Esophagus squamous epithelium (tissue), 5 donors: ENCODE measurements at regions not wholly inside any gene's neighbourhood (a gene's known extent, or its start where the extent isn't known, plus 50 kb on each side); places are given as distances from the start of the nearest gene placed in this dataset.
"Not testable (repeated sequence)": the region's sequence is repeated elsewhere in the genome, so short reads cannot be mapped to it uniquely, and the experiment has no call there.

ENCODE experiments used
- DNase-seq: peaks from one replicate; lab custom pipeline; 2025; lab: John Stamatoyannopoulos, UW
- H3K27ac ChIP-seq, 4 donors: fragments of 200-600 bp; sonication (generic); one replicate each; pipeline ENCODE4 v1.5.1; 2016 to 2019; ENCODE audit warnings: mild to moderate bottlenecking in 1 of 4
- H3K27me3 ChIP-seq, 4 donors: fragments of 200-600 bp; sonication (generic); 1 replicate in 3 of 4; 2 replicates in 1 of 4; pipeline versions ENCODE4 v1.5.1 to v1.6.0; 2017 to 2021; ENCODE audit warnings: antibody characterized with exemption in 1 of 4
- H3K36me3 ChIP-seq, 3 donors: fragments of 200-600 bp; sonication (generic); one replicate each; pipeline ENCODE4 v1.5.1; 2016 to 2019
- H3K4me1 ChIP-seq, 3 donors: fragments of 200-600 bp; sonication (generic); one replicate each; pipeline ENCODE4 v1.5.1; 2017 to 2019
- H3K4me3 ChIP-seq, 4 donors: fragments of 200-600 bp; sonication (generic); 1 replicate in 3 of 4; 2 replicates in 1 of 4; pipeline ENCODE4 v1.5.1; 2016 to 2019; ENCODE audit warnings: mild to moderate bottlenecking in 2 of 4, moderate library complexity in 1 of 4
- H3K9me3 ChIP-seq, 3 donors: fragments of 200-600 bp; sonication (generic); one replicate each; pipeline ENCODE4 v1.5.1; 2016 to 2019
- POLR2A ChIP-seq, 4 donors: fragments of 450-650 bp; IDR thresholded peaks; one replicate each; pipeline ENCODE4 v1.6.1; 2017; ENCODE audit warnings: antibody characterized with exemption in 4 of 4, mild to moderate bottlenecking in 4 of 4, moderate library complexity in 3 of 4
- WGBS, 2 donors: methylation state at CpG; one replicate each; pipeline ENCODE4 v1.1.5; 2018; 5-methylcytosine and 5-hydroxymethylcytosine counted together
- intact Hi-C: fragments of 100-400 bp; cut with DNase I; formaldehyde crosslinking; loops from one replicate; pipeline ENCODE4 v1.15.0; 2022
- TF ChIP-seq, protein P1 (sequence below), 6 experiments: fragments of 450-650 bp in 4 of 6; fragments of 200-600 bp in 2 of 6; sonication (generic) in 2 of 6; IDR thresholded peaks; one replicate each; pipeline ENCODE4 v1.5.1; 2016 to 2019; ENCODE audit warnings: antibody characterized with exemption in 6 of 6, mild to moderate bottlenecking in 4 of 6, moderate library complexity in 4 of 6
- donor health status: DM: yes; HTN: yes; CAD: no.

- intact Hi-C loops: no loop called here
- no peak for DNase-seq
- Histone ChIP-seq H3K27ac (no peak overlapping the region), H3K27me3 (no peaks in the 10 kb centered on the region), H3K4me3 (no peak overlapping the region), H3K4me1 (no peaks in the 10 kb centered on the region), H3K9me3 (no peaks in the 10 kb centered on the region), H3K36me3 (no peaks in the 10 kb centered on the region)
- WGBS, 2 donors: 93% methylated on average over 7 to 8 of the region's 8 CpGs
- no peak for TF ChIP-seq POLR2A (IDR thresholded peaks at IDR 0.05)
- TF ChIP-seq, protein P1, sequence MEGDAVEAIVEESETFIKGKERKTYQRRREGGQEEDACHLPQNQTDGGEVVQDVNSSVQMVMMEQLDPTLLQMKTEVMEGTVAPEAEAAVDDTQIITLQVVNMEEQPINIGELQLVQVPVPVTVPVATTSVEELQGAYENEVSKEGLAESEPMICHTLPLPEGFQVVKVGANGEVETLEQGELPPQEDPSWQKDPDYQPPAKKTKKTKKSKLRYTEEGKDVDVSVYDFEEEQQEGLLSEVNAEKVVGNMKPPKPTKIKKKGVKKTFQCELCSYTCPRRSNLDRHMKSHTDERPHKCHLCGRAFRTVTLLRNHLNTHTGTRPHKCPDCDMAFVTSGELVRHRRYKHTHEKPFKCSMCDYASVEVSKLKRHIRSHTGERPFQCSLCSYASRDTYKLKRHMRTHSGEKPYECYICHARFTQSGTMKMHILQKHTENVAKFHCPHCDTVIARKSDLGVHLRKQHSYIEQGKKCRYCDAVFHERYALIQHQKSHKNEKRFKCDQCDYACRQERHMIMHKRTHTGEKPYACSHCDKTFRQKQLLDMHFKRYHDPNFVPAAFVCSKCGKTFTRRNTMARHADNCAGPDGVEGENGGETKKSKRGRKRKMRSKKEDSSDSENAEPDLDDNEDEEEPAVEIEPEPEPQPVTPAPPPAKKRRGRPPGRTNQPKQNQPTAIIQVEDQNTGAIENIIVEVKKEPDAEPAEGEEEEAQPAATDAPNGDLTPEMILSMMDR (IDR thresholded peaks at IDR 0.05): no peak
These were observed 420.5 kb upstream of the KLF12 start for GRCh38 chr13:74554569-74555275.

- intact Hi-C loops: no loop called here
- H3K9me3 ChIP-seq: no peaks in the 10 kb centered on the region
- no peak overlapping the region for H3K27ac ChIP-seq
- WGBS, 2 donors: 73 to 94% methylated on average over 2 of the region's 2 CpGs
- no peaks in the 10 kb centered on the region for H3K4me1 ChIP-seq
- no peak for TF ChIP-seq POLR2A (IDR thresholded peaks at IDR 0.05)
- TF ChIP-seq, protein P1 (IDR thresholded peaks at IDR 0.05): no peak
- H3K36me3 ChIP-seq: no peaks in the 10 kb centered on the region
- no peak overlapping the region for H3K4me3 ChIP-seq
- DNase-seq: no peak
- H3K27me3 ChIP-seq: no peaks in the 10 kb centered on the region
These were observed 415.8 kb upstream of the KLF12 start for GRCh38 chr13:74550039-74550438.

- H3K27ac ChIP-seq, H3K27me3 ChIP-seq, H3K4me3 ChIP-seq, H3K36me3 ChIP-seq, intact Hi-C loops, H3K4me1 ChIP-seq, DNase-seq, H3K9me3 ChIP-seq: not testable (repeated sequence)
- whole genome bisulfite sequencing, 2 donors: 71 to 87% methylated on average over 1 to 8 of the region's 11 CpGs
These were observed 402.4 kb upstream of the KLF12 start for GRCh38 chr13:74536649-74537048.

GRCh38 chr13:74533226-74533625 lies 399.0 kb upstream of the KLF12 start:
- TF ChIP-seq, protein P1 (IDR thresholded peaks at IDR 0.05): no peak
- no peak for TF ChIP-seq POLR2A (IDR thresholded peaks at IDR 0.05)
- H3K4me1 ChIP-seq: no peaks in the 10 kb centered on the region
- H3K9me3 ChIP-seq: no peaks in the 10 kb centered on the region
- intact Hi-C loops: no loop called here
- 69 to 74% methylated on average over 2 of the region's 2 CpGs for WGBS, 2 donors
- no peak overlapping the region for H3K4me3 ChIP-seq
- H3K36me3 ChIP-seq: no peaks in the 10 kb centered on the region
- DNase-seq: no peak
- H3K27me3 ChIP-seq: no peaks in the 10 kb centered on the region
- no peak overlapping the region for H3K27ac ChIP-seq

GRCh38 chr13:74530011-74530410 lies 395.8 kb upstream of the KLF12 start:
- Histone ChIP-seq H3K4me3 (no peak overlapping the region), H3K9me3 (no peaks in the 10 kb centered on the region), H3K27me3 (no peaks in the 10 kb centered on the region), H3K36me3 (no peaks in the 10 kb centered on the region), H3K4me1 (no peaks in the 10 kb centered on the region), H3K27ac (no peak overlapping the region)
- WGBS, 2 donors: 46 to 53% methylated on average over 1 of the region's 1 CpG
- no peak for TF ChIP-seq POLR2A (IDR thresholded peaks at IDR 0.05)
- TF ChIP-seq, protein P1 (IDR thresholded peaks at IDR 0.05): no peak
- intact Hi-C loops: no loop called here
- DNase-seq: no peak
